Kidney (tissue), 13 donors: ENCODE measurements at regions not wholly inside any gene's neighbourhood (a gene's known extent, or its start where the extent isn't known, plus 50 kb on each side); places are given as distances from the start of the nearest gene placed in this dataset.

ENCODE experiments used
- DNase-seq, 5 donors: peaks; one replicate each; pipeline ENCODE4 v3.0.0-alpha.2; 2013 to 2020
- FAIRE-seq: peaks from 2 replicates; lab custom pipeline; 2012; peaks lifted over from hg19 to GRCh38; lab: Jason Lieb, UNC
- H3K27ac ChIP-seq, 2 donors: one replicate each; pipeline ENCODE4 v1.7.0; 2013; ENCODE audit warnings: low read depth in 2 of 2, low read length in 2 of 2, inconsistent platforms in 1 of 2
- H3K27me3 ChIP-seq: one replicate; pipeline ENCODE4 v1.7.1; 2013; ENCODE audit warnings: low read length, inconsistent platforms; ENCODE audit not compliant: control insufficient read depth, insufficient read depth
- H3K36me3 ChIP-seq, 3 donors: one replicate each; pipeline versions ENCODE4 v1.7.0 to v1.7.1; 2013; ENCODE audit warnings: low read length in 3 of 3, control low read depth in 1 of 3, inconsistent platforms in 1 of 3; ENCODE audit not compliant: insufficient read depth in 3 of 3, control insufficient read depth in 2 of 3
- H3K4me1 ChIP-seq, 3 donors: one replicate each; pipeline versions ENCODE4 v1.7.0 to v1.7.1; 2013; ENCODE audit warnings: low read length in 3 of 3, inconsistent platforms in 1 of 3, low read depth in 1 of 3; ENCODE audit not compliant: control insufficient read depth in 2 of 3, insufficient read depth in 2 of 3
- H3K4me3 ChIP-seq, 3 donors: one replicate each; pipeline versions ENCODE4 v1.7.0 to v1.8.1; 2013; ENCODE audit warnings: low read length in 3 of 3, control low read depth in 1 of 3, inconsistent platforms in 1 of 3
- H3K9ac ChIP-seq, 3 donors: one replicate each; pipeline versions ENCODE4 v1.7.0 to v1.7.1; 2013; ENCODE audit warnings: low read length in 3 of 3, control low read depth in 1 of 3, inconsistent platforms in 1 of 3
- H3K9me3 ChIP-seq, 3 donors: one replicate each; pipeline versions ENCODE4 v1.7.0 to v1.7.1; 2013; ENCODE audit warnings: low read length in 3 of 3, control low read depth in 1 of 3, inconsistent platforms in 1 of 3; ENCODE audit not compliant: control insufficient read depth in 2 of 3, insufficient read depth in 1 of 3
- CTCF ChIP-seq: IDR thresholded peaks from 3 replicates; pipeline ENCODE4 v1.5.1; 2012; ENCODE audit warnings: mild to moderate bottlenecking, moderate library complexity, borderline replicate concordance; ENCODE audit not compliant: insufficient read depth; ENCODE audit errors: extremely low read depth
- intact Hi-C: fragments of 100-400 bp; cut with DNase I; formaldehyde crosslinking; loops from one replicate; pipeline ENCODE4 v1.11.1; 2022
- donor health status: control.
- donor health status: control.
- donor health status: control.
- donor health status: control.
- donor health status: control.
- donor health status: DM: yes; HTN: yes; CAD: no.
- donor health status: Normal renal cell carcinoma (clear cell type).

- H3K27ac ChIP-seq = no peak overlapping the region
- FAIRE-seq = no peak
- no peak overlapping the region for H3K4me3 ChIP-seq
- H3K4me1 ChIP-seq = no peaks in the 10 kb centered on the region
- no peak overlapping the region for H3K9ac ChIP-seq
- intact Hi-C loops = no loop called here
- H3K36me3 ChIP-seq = no peaks in the 10 kb centered on the region
- no peak for DNase-seq
- TF ChIP-seq CTCF = no peak
- no peaks in the 10 kb centered on the region for H3K9me3 ChIP-seq
- H3K27me3 ChIP-seq = no peaks in the 10 kb centered on the region
These were observed 235.0 kb upstream of the SOX21 start for GRCh38 chr13:94947392-94947791.

- no peaks in the 10 kb centered on the region for H3K36me3 ChIP-seq
- intact Hi-C loops = no loop called here
- H3K27ac ChIP-seq = no peak overlapping the region
- H3K4me3 ChIP-seq = no peak overlapping the region
- H3K9ac ChIP-seq = no peak overlapping the region
- no peak for TF ChIP-seq CTCF
- no peak for FAIRE-seq
- H3K27me3 ChIP-seq = no peaks in the 10 kb centered on the region
- H3K4me1 ChIP-seq = no peaks in the 10 kb centered on the region
- DNase-seq = no peak
- no peaks in the 10 kb centered on the region for H3K9me3 ChIP-seq
These were observed 233.7 kb upstream of the SOX21 start for GRCh38 chr13:94946039-94946438.

- intact Hi-C loops = no loop called here
- Histone ChIP-seq H3K27me3 (no peaks in the 10 kb centered on the region), H3K9me3 (peaks cover 0 to 3% (median 0%) of the 10 kb centered on the region in 3 donors), H3K4me1 (no peaks in the 10 kb centered on the region), H3K36me3 (no peaks in the 10 kb centered on the region), H3K4me3 (no peak overlapping the region), H3K27ac (no peak overlapping the region), H3K9ac (no peak overlapping the region)
- no peak for FAIRE-seq
- no peak for TF ChIP-seq CTCF
- no peak for DNase-seq
These were observed 225.8 kb upstream of the SOX21 start for GRCh38 chr13:94938124-94938523.

- H3K9me3 ChIP-seq = peaks cover 0 to 5% (median 0%) of the 10 kb centered on the region in 3 donors
- no peak overlapping the region for H3K27ac ChIP-seq
- no peak for DNase-seq
- H3K4me1 ChIP-seq = no peaks in the 10 kb centered on the region
- H3K27me3 ChIP-seq = no peaks in the 10 kb centered on the region
- no peak overlapping the region for H3K4me3 ChIP-seq
- no peak overlapping the region for H3K9ac ChIP-seq
- intact Hi-C loops = no loop called here
- no peak for FAIRE-seq
- TF ChIP-seq CTCF = no peak
- no peaks in the 10 kb centered on the region for H3K36me3 ChIP-seq
These were observed 224.3 kb upstream of the SOX21 start for GRCh38 chr13:94936633-94937032.
